HepG2 (cell line): ENCODE measurements at regions not wholly inside any gene's neighbourhood (a gene's known extent, or its start where the extent isn't known, plus 50 kb on each side); places are given as distances from the start of the nearest gene placed in this dataset.

Source experiments
- ARNTL ChIP-seq: sonication (generic); formaldehyde crosslinking; IDR thresholded peaks from 2 replicates; pipeline ENCODE4 v1.4.0; 2020; ENCODE audit warnings: mild to moderate bottlenecking, missing genetic modification reagents
- BORCS8-MEF2B ChIP-seq: sonication (generic); formaldehyde crosslinking; IDR thresholded peaks from 2 replicates; pipeline ENCODE4 v1.8.0; 2022; ENCODE audit warnings: mild to moderate bottlenecking, missing genetic modification reagents
- CEBPB ChIP-seq: IDR thresholded peaks from 2 replicates; pipeline ENCODE4 v1.6.1; 2011; ENCODE audit warnings: low read depth, low read length, improper control_type of control experiment, borderline replicate concordance
- CEBPG ChIP-seq: IDR thresholded peaks from 2 replicates; pipeline ENCODE4 v1.6.1; 2016
- GATAD2A ChIP-seq: IDR thresholded peaks from 2 replicates; pipeline ENCODE4 v1.6.1; 2016
- GPN1 ChIP-seq: sonication (generic); formaldehyde crosslinking; IDR thresholded peaks from 2 replicates; pipeline ENCODE4 v1.5.1; 2020; ENCODE audit warnings: missing genetic modification reagents, borderline replicate concordance
- POLR2G ChIP-seq: fragments of 200-400 bp; formaldehyde crosslinking; IDR thresholded peaks from 2 replicates; pipeline ENCODE4 v1.6.1; 2018; ENCODE audit warnings: mild to moderate bottlenecking, low read depth, low read length, moderate library complexity
- ZNF10 ChIP-seq: sonication (generic); formaldehyde crosslinking; IDR thresholded peaks from 2 replicates; pipeline ENCODE4 v1.4.0; 2020; ENCODE audit warnings: mild to moderate bottlenecking, low read depth, missing genetic modification reagents, borderline replicate concordance
- ZNF766 ChIP-seq: sonication (generic); formaldehyde crosslinking; IDR thresholded peaks from 2 replicates; pipeline ENCODE4 v1.5.0; 2020; ENCODE audit warnings: missing genetic modification reagents, borderline replicate concordance
- TF ChIP-seq, protein P1 (sequence below): sonication (generic); formaldehyde crosslinking; IDR thresholded peaks from 2 replicates; pipeline ENCODE4 v1.4.0; 2020; ENCODE audit warnings: missing genetic modification reagents
- TF ChIP-seq, protein P2 (sequence below): sonication (generic); formaldehyde crosslinking; IDR thresholded peaks from 2 replicates; pipeline ENCODE4 v1.4.0; 2020; ENCODE audit warnings: missing genetic modification reagents, borderline replicate concordance
- TF ChIP-seq, protein P3 (sequence below): sonication (generic); formaldehyde crosslinking; IDR thresholded peaks from 2 replicates; pipeline ENCODE4 v1.4.0; 2020; ENCODE audit warnings: missing genetic modification reagents
- TF ChIP-seq, protein P4 (sequence below): sonication (generic); formaldehyde crosslinking; IDR thresholded peaks from 2 replicates; pipeline ENCODE4 v1.4.0; 2020; ENCODE audit warnings: missing genetic modification reagents
- TF ChIP-seq, protein P5 (sequence below): sonication (generic); formaldehyde crosslinking; IDR thresholded peaks from 2 replicates; pipeline ENCODE4 v1.8.0; 2023; ENCODE audit warnings: mild to moderate bottlenecking, missing genetic modification reagents
- TF ChIP-seq, protein P6 (sequence below): sonication (generic); formaldehyde crosslinking; IDR thresholded peaks from 2 replicates; pipeline ENCODE4 v1.8.0; 2022; ENCODE audit warnings: low read depth, missing genetic modification reagents

DNA sequence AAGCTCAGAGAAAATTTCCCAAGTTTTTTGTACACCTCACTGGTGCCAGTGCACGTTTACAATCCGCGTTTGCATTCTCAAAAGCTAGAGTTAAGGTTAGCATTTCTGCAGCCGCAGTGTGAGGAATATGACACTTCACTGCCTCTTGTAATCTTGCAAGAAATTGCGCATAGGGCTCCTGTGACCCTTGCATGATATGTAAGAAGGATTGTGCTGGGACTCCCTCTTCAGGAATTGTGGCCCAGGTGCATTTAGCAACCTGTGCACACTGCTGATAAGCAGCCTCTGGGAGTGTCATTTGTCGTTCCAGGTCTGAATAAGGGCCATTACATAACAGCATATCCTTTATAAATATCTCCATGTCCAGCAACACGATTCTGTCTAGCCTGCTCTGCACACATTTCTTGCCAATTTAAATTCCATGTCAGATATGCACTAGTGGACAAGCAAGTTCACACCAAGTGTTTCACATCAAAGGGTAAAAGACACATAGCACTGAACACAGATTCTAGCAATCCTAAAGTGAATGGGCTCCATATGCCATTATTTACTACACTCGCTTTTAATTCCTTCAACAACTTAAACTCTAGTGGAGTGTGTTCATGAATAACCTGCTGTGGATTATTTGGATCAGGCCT is 69.2 kb upstream of the INCENP start (continued):
- TF ChIP-seq, protein P1, sequence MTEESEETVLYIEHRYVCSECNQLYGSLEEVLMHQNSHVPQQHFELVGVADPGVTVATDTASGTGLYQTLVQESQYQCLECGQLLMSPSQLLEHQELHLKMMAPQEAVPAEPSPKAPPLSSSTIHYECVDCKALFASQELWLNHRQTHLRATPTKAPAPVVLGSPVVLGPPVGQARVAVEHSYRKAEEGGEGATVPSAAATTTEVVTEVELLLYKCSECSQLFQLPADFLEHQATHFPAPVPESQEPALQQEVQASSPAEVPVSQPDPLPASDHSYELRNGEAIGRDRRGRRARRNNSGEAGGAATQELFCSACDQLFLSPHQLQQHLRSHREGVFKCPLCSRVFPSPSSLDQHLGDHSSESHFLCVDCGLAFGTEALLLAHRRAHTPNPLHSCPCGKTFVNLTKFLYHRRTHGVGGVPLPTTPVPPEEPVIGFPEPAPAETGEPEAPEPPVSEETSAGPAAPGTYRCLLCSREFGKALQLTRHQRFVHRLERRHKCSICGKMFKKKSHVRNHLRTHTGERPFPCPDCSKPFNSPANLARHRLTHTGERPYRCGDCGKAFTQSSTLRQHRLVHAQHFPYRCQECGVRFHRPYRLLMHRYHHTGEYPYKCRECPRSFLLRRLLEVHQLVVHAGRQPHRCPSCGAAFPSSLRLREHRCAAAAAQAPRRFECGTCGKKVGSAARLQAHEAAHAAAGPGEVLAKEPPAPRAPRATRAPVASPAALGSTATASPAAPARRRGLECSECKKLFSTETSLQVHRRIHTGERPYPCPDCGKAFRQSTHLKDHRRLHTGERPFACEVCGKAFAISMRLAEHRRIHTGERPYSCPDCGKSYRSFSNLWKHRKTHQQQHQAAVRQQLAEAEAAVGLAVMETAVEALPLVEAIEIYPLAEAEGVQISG (CRISPR knock-in tag): 0 out of 2 replicates have a peak, but pooled peaks have one; percentile 22
- 0 out of 2 replicates have a peak, but pooled peaks have one; percentile 49 for TF ChIP-seq BORCS8-MEF2B (CRISPR knock-in tag)
- TF ChIP-seq, protein P2, sequence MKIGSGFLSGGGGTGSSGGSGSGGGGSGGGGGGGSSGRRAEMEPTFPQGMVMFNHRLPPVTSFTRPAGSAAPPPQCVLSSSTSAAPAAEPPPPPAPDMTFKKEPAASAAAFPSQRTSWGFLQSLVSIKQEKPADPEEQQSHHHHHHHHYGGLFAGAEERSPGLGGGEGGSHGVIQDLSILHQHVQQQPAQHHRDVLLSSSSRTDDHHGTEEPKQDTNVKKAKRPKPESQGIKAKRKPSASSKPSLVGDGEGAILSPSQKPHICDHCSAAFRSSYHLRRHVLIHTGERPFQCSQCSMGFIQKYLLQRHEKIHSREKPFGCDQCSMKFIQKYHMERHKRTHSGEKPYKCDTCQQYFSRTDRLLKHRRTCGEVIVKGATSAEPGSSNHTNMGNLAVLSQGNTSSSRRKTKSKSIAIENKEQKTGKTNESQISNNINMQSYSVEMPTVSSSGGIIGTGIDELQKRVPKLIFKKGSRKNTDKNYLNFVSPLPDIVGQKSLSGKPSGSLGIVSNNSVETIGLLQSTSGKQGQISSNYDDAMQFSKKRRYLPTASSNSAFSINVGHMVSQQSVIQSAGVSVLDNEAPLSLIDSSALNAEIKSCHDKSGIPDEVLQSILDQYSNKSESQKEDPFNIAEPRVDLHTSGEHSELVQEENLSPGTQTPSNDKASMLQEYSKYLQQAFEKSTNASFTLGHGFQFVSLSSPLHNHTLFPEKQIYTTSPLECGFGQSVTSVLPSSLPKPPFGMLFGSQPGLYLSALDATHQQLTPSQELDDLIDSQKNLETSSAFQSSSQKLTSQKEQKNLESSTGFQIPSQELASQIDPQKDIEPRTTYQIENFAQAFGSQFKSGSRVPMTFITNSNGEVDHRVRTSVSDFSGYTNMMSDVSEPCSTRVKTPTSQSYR (CRISPR knock-in tag): 0 out of 2 replicates have a peak, but pooled peaks have one; percentile 17
- TF ChIP-seq, protein P3, sequence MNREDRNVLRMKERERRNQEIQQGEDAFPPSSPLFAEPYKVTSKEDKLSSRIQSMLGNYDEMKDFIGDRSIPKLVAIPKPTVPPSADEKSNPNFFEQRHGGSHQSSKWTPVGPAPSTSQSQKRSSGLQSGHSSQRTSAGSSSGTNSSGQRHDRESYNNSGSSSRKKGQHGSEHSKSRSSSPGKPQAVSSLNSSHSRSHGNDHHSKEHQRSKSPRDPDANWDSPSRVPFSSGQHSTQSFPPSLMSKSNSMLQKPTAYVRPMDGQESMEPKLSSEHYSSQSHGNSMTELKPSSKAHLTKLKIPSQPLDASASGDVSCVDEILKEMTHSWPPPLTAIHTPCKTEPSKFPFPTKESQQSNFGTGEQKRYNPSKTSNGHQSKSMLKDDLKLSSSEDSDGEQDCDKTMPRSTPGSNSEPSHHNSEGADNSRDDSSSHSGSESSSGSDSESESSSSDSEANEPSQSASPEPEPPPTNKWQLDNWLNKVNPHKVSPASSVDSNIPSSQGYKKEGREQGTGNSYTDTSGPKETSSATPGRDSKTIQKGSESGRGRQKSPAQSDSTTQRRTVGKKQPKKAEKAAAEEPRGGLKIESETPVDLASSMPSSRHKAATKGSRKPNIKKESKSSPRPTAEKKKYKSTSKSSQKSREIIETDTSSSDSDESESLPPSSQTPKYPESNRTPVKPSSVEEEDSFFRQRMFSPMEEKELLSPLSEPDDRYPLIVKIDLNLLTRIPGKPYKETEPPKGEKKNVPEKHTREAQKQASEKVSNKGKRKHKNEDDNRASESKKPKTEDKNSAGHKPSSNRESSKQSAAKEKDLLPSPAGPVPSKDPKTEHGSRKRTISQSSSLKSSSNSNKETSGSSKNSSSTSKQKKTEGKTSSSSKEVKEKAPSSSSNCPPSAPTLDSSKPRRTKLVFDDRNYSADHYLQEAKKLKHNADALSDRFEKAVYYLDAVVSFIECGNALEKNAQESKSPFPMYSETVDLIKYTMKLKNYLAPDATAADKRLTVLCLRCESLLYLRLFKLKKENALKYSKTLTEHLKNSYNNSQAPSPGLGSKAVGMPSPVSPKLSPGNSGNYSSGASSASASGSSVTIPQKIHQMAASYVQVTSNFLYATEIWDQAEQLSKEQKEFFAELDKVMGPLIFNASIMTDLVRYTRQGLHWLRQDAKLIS: no peak
- TF ChIP-seq, protein P4, sequence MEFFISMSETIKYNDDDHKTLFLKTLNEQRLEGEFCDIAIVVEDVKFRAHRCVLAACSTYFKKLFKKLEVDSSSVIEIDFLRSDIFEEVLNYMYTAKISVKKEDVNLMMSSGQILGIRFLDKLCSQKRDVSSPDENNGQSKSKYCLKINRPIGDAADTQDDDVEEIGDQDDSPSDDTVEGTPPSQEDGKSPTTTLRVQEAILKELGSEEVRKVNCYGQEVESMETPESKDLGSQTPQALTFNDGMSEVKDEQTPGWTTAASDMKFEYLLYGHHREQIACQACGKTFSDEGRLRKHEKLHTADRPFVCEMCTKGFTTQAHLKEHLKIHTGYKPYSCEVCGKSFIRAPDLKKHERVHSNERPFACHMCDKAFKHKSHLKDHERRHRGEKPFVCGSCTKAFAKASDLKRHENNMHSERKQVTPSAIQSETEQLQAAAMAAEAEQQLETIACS: no peak
- no peak for TF ChIP-seq ZNF766 (CRISPR knock-in tag)
- TF ChIP-seq ARNTL (CRISPR knock-in tag): no peak
- TF ChIP-seq GPN1 (CRISPR knock-in tag): no peak
- TF ChIP-seq CEBPG (CRISPR knock-in tag): peak; percentile 80
- TF ChIP-seq, protein P5, sequence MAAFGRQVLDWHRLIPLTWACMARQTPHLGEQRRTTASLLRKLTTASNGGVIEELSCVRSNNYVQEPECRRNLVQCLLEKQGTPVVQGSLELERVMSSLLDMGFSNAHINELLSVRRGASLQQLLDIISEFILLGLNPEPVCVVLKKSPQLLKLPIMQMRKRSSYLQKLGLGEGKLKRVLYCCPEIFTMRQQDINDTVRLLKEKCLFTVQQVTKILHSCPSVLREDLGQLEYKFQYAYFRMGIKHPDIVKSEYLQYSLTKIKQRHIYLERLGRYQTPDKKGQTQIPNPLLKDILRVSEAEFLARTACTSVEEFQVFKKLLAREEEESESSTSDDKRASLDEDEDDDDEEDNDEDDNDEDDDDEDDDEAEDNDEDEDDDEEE: no peak
- TF ChIP-seq GATAD2A: peak; percentile 80
- TF ChIP-seq POLR2G: no peak
- no peak for TF ChIP-seq ZNF10 (CRISPR knock-in tag)
- TF ChIP-seq, protein P6, sequence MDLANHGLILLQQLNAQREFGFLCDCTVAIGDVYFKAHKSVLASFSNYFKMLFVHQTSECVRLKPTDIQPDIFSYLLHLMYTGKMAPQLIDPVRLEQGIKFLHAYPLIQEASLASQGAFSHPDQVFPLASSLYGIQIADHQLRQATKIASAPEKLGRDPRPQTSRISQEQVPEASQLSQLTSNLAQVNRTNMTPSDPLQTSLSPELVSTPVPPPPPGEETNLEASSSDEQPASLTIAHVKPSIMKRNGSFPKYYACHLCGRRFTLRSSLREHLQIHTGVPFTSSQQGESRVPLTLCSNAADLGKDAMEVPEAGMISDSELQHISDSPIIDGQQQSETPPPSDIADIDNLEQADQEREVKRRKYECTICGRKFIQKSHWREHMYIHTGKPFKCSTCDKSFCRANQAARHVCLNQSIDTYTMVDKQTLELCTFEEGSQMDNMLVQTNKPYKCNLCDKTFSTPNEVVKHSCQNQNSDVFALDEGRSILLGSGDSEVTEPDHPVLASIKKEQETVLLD (CRISPR knock-in tag): no peak
- peak; percentile 60 for TF ChIP-seq CEBPB
